ENCODE measurements at regions not wholly inside any gene's neighbourhood (a gene's known extent, or its start where the extent isn't known, plus 50 kb on each side); places are given as distances from the start of the nearest gene placed in this dataset.

- TF ChIP-seq, protein P1, sequence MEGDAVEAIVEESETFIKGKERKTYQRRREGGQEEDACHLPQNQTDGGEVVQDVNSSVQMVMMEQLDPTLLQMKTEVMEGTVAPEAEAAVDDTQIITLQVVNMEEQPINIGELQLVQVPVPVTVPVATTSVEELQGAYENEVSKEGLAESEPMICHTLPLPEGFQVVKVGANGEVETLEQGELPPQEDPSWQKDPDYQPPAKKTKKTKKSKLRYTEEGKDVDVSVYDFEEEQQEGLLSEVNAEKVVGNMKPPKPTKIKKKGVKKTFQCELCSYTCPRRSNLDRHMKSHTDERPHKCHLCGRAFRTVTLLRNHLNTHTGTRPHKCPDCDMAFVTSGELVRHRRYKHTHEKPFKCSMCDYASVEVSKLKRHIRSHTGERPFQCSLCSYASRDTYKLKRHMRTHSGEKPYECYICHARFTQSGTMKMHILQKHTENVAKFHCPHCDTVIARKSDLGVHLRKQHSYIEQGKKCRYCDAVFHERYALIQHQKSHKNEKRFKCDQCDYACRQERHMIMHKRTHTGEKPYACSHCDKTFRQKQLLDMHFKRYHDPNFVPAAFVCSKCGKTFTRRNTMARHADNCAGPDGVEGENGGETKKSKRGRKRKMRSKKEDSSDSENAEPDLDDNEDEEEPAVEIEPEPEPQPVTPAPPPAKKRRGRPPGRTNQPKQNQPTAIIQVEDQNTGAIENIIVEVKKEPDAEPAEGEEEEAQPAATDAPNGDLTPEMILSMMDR (IDR thresholded peaks at IDR 0.05; ENCODE audit: low read length), result no peak
- TF ChIP-seq EZH2phosphoT487 (IDR thresholded peaks at IDR 0.05; ENCODE audit: low read length), result no peak
- TF ChIP-seq EZH2 (optimal IDR thresholded peaks at IDR 0.05; ENCODE audit: low read depth, low read length), result no peak
Observed at GRCh38 chrX:96432647-96433046, 252.0 kb upstream of the DIAPH2 start.

Measured in MM.1S (cell line).